ENCODE measurements at regions not wholly inside any gene's neighbourhood (a gene's known extent, or its start where the extent isn't known, plus 50 kb on each side); places are given as distances from the start of the nearest gene placed in this dataset.

DNA sequence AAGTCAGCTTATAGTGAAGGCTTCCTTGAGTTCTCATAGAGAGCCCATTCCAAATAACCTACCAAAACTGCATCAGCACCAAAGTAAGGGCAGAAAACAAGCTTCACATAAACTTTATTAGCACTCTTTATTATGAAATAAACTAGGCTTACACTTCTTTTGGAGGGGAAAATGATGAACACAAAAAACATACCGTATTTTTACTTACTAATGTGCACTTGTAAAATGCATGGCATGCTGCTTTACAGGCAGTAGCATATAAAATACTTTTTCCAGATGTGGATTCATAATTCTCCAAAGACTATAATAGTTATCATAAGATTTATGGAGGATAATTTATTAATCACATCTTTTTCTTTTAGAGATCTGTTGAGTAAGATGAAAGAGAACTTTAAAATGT is 133.9 kb downstream of the OSR1 start:
- no peak for TF ChIP-seq EZH2 (IDR thresholded peaks at IDR 0.05; ENCODE audit: borderline replicate concordance, low read depth, low read length, severe bottlenecking)
- TF ChIP-seq, protein P1, sequence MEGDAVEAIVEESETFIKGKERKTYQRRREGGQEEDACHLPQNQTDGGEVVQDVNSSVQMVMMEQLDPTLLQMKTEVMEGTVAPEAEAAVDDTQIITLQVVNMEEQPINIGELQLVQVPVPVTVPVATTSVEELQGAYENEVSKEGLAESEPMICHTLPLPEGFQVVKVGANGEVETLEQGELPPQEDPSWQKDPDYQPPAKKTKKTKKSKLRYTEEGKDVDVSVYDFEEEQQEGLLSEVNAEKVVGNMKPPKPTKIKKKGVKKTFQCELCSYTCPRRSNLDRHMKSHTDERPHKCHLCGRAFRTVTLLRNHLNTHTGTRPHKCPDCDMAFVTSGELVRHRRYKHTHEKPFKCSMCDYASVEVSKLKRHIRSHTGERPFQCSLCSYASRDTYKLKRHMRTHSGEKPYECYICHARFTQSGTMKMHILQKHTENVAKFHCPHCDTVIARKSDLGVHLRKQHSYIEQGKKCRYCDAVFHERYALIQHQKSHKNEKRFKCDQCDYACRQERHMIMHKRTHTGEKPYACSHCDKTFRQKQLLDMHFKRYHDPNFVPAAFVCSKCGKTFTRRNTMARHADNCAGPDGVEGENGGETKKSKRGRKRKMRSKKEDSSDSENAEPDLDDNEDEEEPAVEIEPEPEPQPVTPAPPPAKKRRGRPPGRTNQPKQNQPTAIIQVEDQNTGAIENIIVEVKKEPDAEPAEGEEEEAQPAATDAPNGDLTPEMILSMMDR (IDR thresholded peaks at IDR 0.05; ENCODE audit: borderline replicate concordance, extremely low read depth, low read length, poor library complexity, severe bottlenecking), result no peak
